ENCODE measurements at regions not wholly inside any gene's neighbourhood (a gene's known extent, or its start where the extent isn't known, plus 50 kb on each side); places are given as distances from the start of the nearest gene placed in this dataset.

GRCh38 chr5:159619826-159620225, 289.5 kb upstream of the IL12B start:
- TF ChIP-seq POLR2AphosphoS5 (IDR thresholded peaks at IDR 0.05): no peak
- no peak for TF ChIP-seq POLR2A (IDR thresholded peaks at IDR 0.05)
- TF ChIP-seq CTCF (IDR thresholded peaks at IDR 0.05): no peak
